ENCODE measurements at regions not wholly inside any gene's neighbourhood (a gene's known extent, or its start where the extent isn't known, plus 50 kb on each side); places are given as distances from the start of the nearest gene placed in this dataset.
A peak's percentile ranks its signal among the peaks of the same experiment; 100 is the strongest.
"Not testable (repeated sequence)": the region's sequence is repeated elsewhere in the genome, so short reads cannot be mapped to it uniquely, and the experiment has no call there.

DNA sequence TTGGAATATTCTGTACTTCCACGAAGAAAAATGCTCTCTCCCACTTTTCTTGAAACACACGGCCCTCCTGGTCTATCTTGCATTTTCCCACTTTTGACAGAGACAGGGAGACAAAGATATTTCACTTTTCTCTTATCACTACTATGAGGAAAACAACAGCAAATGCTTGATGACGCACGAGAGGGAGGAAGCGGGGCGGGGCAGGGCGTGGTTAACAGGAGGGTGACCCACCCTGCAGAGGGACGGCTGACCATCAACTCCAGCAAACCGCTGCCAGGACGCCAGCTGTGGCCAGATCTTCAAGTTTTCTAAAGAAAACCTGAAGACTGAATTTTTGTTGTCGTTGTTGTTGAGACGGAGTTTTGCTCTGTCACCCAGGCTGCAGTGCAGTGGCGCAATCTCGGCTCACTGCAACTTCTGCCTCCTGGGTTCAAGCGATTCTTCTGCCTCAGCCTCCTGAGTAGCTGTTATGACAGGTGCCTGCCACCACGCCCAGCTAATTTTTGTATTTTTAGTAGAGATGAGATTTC, 63.8 kb downstream of the NSUN5 start:
- peak in 1 of 4 experiments; percentile 1 for DNase-seq

GRCh38 chr7:73234994-73235717, 73.5 kb downstream of the NSUN5 start:
- DNase-seq = not testable (repeated sequence)

DNA sequence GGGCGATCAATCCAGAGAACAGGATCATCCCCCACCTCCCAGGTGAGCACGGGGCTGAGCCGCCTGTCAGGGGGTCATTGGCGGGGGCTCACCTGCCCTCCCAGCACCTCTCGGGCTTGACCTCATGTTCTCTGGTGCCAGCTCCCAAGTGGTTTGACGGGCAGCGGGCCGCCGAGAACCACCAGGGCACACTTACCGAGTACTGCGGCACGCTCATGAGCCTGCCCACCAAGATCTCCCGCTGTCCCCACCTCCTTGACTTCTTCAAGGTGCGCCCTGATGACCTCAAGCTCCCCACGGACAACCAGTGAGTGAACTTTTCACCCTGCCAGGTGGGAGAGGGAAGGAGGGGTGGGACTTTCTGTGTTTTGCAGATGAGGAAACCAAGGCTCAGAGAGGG, 82.9 kb downstream of the NSUN5 start:
- DNase-seq = peak in 1 of 4 experiments; percentile 0

DNA sequence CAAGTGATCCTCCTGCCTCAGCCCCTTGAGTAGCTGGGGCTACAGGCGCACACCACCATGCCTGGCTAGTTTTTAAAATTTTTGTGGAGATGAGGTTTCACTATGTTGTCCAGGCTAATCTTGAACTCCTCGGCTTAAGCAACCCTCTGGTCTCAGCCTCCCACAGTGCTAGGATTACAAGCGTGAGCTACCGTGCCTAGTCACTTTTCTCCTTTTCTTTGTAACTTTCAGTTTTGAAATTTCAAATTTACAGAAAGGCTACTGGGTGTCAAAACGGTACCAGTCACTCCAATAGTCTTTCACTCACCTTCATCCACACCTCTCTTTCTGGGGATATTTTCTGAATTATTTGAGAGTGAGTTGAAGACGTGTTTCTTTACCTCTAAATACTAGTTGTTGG, 86.9 kb downstream of the NSUN5 start:
- not testable (repeated sequence) for DNase-seq

GRCh38 chr7:73220766-73221370, 87.8 kb downstream of the NSUN5 start:
- DNase-seq = not testable (repeated sequence)

DNA sequence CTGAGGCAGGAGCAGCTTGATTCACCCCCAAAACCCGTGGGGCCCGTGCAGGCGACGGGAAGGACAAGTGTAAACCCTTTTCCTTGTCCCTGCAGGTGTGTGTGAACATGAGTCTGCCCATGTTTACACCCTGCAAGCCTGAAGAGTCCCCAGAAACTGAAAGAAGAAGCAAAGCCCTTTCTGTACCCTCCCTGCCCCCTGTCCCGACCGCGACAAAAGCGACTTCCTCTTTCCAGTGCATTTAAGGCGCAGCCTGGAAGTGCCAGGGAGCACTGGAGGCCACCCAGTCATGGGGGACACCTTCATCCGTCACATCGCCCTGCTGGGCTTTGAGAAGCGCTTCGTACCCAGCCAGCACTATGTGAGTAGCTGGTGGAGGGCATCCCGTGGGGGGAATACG, 88.3 kb downstream of the NSUN5 start:
- DNase-seq = not testable (repeated sequence)

- not testable (repeated sequence) for DNase-seq
These were observed 89.8 kb downstream of the NSUN5 start for GRCh38 chr7:73218802-73219201.

DNA sequence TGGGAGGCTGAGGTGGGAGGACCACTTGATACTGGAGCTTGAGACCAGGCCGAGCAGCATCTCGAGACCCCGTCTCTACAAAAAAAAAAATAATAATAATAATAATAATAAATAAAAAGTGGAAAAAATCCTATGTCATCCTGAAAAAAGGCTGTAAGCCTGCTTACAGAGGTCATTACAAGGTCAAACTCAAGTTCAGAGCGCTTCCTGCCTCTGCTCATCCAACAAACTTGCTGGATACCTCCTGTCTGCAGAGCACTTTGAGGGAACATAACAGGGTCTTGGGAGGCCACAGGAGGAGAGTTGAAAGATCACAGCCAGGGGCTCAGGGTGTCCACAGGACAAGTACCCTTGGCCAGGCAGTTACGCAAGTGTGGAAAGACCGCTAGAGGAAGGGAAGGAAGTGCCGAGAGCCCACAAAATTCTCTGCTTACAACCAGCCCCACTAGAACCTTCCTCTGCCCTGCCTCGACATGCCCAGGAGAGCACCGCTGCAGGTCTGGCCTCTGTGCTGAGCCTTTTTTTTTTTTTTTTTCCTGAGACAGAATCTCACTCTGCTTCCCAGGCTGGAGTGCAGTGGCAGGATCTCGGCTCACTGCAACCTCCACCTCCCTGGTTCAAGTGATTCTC, 92.5 kb downstream of the NSUN5 start:
- not testable (repeated sequence) for DNase-seq

DNA sequence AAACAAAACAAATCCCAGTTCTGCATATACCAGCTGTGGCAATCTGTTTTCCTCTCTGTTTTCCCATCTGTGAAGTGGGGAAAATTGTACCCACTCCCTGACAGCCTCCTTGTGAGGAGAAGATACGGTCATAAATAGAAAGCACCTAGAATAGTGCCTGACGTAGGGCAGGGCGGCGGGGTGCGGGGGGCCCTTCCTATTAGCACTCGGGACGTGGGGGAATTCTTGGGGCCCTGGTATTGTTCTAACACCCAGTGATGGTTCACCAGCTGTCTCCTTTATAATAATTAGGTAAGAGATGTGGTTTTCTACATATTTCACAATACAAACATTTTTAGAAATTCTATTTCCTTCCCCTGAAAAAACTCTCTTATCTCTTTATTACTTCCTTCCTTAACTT, 93.4 kb downstream of the NSUN5 start:
- DNase-seq = not testable (repeated sequence)

DNA sequence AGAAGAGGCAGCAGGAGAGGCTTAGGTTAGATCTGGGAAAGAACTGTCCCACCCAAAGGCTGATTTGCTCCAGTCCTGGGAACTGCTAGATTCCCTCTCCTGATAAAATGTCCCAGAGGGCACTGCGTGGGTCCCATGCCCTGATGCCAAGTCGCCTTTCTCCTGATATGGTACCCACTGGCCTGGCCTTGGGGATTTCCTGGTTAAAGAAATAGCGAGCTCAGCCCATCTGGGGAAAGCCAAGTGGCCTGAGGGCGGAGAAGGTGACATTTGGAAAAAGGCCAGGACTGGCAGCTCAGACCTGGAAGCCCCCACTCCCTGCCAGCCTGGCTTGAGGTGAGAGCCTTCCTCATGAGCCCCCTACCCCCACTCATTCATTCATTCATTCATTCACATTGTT, 94.2 kb downstream of the NSUN5 start:
- peak in 3 of 4 experiments; percentile 1 to 4 (median 4) for DNase-seq

GRCh38 chr7:73213076-73213475, 95.5 kb downstream of the NSUN5 start:
- not testable (repeated sequence) for DNase-seq

- DNase-seq = not testable (repeated sequence)
These were observed 103.0 kb downstream of the NSUN5 start for GRCh38 chr7:73205594-73205993.

GRCh38 chr7:73204898-73205297, 103.7 kb downstream of the NSUN5 start:
- DNase-seq = not testable (repeated sequence)

GRCh38 chr7:73203312-73203711, 105.3 kb downstream of the NSUN5 start:
- DNase-seq = not testable (repeated sequence)

DNA sequence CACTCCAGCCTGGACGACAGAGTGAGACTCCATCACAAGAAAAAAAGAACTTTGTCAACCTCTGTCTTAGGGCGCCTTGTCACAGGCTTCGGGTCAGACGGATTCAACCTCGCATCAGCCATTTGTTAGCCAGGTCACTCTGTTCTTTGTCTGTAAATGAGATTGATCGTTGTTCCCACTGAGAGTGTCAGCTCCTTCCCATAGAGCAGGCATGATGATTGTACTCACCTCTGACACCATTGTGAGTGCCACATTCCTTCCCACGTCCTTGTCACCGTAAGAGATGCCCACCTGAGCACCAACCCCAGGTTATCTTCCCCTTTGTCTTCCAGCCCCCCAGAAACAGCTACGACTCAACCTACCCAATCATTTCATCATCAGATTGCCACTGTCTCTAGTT, 107.4 kb downstream of the NSUN5 start:
- peak in 1 of 4 experiments; percentile 0 for DNase-seq

DNA sequence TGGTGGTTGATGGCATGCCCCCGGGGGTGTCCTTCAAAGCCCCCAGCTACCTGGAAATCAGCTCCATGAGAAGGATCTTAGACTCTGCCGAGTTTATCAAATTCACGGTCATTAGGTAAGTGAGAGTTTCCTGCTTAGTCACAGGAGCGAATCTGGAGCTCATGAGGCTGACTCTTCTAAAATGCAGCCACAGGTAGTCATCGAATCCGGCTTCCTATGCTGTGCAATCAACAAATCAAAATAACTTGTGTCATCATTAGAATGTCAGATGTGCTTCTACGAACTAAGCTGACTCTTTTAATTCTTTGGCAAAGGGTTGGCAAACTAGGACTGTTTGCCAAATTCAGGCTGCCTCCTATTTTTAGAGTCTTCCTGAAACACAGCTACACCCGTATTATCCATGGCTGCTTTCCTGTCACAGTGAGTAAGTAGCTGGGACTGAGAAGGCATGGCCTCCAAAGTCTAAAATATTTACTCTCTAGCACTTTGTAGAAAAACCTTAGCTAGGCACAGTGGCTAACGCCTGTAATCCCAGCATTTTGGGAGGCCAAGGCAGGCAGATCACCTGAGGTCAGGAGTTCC, 108.0 kb downstream of the NSUN5 start:
- not testable (repeated sequence) for DNase-seq

DNA sequence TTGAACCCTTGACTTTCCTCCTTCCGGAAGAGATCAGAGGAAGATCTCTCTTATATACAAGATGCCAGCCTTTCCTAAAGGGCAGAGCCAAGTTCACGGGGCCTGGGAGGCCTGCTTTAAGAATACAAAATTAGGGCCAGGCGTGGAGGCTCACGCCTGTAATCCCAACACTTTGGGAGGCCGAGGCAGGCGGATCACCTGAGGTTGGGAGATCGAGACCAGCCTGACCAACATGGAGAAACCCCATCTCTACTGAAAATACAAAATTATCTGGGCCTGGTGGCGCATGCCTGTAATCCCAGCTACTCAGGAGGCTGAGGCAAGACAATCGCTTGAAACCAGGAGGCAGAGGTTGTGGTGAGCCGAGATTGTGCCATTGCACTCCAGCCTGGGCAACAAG, 108.2 kb upstream of the SPDYE9 start:
- not testable (repeated sequence) for DNase-seq

DNA sequence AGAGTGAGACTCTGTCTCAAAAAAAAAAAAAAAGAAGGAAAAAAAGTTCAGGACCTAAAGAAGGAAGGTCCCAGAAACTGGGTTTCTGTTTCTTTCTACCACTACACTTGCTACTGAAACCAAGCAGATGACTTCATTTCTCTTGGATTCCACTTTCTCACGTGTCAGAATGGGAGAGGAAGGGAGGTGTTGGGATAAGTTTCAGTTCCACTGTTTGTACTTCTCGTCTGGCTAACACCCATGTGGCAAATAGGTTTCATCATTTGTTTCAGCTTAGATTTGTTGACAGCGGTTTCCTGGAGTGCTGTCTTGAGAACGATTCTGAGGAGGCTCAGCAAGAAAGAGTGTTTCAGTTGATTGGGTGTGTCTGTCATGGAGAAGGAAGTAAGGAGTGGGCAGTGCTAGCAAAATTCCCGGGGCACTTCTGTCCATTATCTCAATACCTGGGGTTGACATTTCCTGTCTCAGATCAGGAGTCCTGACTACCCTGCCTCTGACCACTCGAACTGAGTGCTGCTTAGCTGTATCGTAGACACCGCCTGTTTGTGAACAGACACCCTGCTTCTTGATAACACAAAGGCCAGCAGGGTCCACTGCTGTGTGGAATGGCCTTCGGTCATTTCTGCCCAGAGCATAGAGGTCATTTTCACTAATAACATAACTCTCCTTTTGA, 104.8 kb upstream of the SPDYE9 start:
- not testable (repeated sequence) for DNase-seq

- not testable (repeated sequence) for DNase-seq
These were observed 102.4 kb upstream of the SPDYE9 start for GRCh38 chr7:73188287-73188686.

DNA sequence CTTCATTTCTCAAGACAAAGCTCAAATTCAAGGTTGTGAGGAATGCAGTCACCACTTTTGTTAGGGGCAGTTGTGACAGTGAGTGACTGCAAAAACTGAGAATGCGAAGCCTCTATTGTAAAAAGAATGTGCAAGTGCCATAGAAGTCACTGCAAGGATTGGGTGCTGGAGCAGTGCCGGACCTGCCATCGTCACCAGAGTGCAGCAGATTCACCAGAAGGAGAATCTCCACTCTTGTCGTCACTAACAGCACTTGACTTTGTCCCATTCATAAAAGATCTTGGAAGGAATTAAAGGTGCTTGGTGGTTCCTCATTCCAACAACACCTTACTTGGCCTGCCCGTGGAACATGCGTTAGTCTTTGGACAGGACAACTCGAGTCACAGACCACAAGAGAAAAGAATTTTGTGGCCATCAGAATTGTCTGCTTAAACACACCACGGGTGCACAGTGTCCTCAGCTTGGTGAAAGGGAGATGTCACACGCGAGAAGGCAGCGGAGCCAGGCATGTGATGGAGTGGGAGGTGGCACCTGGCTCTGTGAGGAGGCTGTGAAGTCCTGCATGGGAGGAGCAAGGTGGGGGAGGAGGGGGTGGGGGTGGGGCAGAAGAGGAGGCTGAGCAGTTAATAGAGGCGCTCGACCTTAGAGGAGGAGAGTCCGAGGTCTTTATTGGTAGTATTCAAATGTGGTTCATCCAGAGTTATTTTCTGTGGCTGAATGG, 100.9 kb upstream of the SPDYE9 start:
- DNase-seq = not testable (repeated sequence)

- DNase-seq = not testable (repeated sequence)
These were observed 91.0 kb upstream of the SPDYE9 start for GRCh38 chr7:73176813-73177212.

- not testable (repeated sequence) for DNase-seq
These were observed 89.5 kb upstream of the SPDYE9 start for GRCh38 chr7:73175322-73175721.

Data from suppressor macrophage (primary cell).